ENCODE measurements at regions not wholly inside any gene's neighbourhood (a gene's known extent, or its start where the extent isn't known, plus 50 kb on each side); places are given as distances from the start of the nearest gene placed in this dataset.

GRCh38 chr4:115945026-115945425 lies 831.6 kb upstream of the NDST4 start:
- Mint-ChIP-seq H3K4me1 (ENCODE audit: low read depth) (no peaks in the 10 kb centered on the region), H3K27me3 (no peaks in the 10 kb centered on the region), H3K27ac (no peak overlapping the region), H3K9me3 (peaks cover under 1% of the 10 kb centered on the region), H3K36me3 (ENCODE audit: low read depth) (no peaks in the 10 kb centered on the region), H3K4me3 (no peak overlapping the region)
- H3K9me3 ChIP-seq (ENCODE audit: control insufficient read depth in 1 of 2, insufficient read depth in 1 of 2, low read length in 2 of 2), result no peaks in the 10 kb centered on the region
- intact Hi-C loops (cut with DNase I, micrococcal nuclease), result no loop called here
- H3K27me3 ChIP-seq (ENCODE audit: control insufficient read depth in 1 of 2, insufficient read depth in 2 of 2, low read length in 2 of 2), result no peaks in the 10 kb centered on the region
- ATAC-seq (ENCODE audit: poor library complexity) (no peak), DNase-seq (no peak)
- ChIA-PET CTCF (no interaction called here), POLR2A (no interaction called here)
- no peak overlapping the region for H3K27ac ChIP-seq (ENCODE audit: low read depth in 1 of 2, low read length in 2 of 2)
- TF ChIP-seq, protein P1, sequence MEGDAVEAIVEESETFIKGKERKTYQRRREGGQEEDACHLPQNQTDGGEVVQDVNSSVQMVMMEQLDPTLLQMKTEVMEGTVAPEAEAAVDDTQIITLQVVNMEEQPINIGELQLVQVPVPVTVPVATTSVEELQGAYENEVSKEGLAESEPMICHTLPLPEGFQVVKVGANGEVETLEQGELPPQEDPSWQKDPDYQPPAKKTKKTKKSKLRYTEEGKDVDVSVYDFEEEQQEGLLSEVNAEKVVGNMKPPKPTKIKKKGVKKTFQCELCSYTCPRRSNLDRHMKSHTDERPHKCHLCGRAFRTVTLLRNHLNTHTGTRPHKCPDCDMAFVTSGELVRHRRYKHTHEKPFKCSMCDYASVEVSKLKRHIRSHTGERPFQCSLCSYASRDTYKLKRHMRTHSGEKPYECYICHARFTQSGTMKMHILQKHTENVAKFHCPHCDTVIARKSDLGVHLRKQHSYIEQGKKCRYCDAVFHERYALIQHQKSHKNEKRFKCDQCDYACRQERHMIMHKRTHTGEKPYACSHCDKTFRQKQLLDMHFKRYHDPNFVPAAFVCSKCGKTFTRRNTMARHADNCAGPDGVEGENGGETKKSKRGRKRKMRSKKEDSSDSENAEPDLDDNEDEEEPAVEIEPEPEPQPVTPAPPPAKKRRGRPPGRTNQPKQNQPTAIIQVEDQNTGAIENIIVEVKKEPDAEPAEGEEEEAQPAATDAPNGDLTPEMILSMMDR (IDR thresholded peaks at IDR 0.05), result no peak
- H3K4me1 ChIP-seq (ENCODE audit: insufficient read depth, low read length), result no peaks in the 10 kb centered on the region
- no peak overlapping the region for H3K4me3 ChIP-seq (ENCODE audit: low read length)
- H3K36me3 ChIP-seq (ENCODE audit: insufficient read depth, low read length), result no peaks in the 10 kb centered on the region

DNA sequence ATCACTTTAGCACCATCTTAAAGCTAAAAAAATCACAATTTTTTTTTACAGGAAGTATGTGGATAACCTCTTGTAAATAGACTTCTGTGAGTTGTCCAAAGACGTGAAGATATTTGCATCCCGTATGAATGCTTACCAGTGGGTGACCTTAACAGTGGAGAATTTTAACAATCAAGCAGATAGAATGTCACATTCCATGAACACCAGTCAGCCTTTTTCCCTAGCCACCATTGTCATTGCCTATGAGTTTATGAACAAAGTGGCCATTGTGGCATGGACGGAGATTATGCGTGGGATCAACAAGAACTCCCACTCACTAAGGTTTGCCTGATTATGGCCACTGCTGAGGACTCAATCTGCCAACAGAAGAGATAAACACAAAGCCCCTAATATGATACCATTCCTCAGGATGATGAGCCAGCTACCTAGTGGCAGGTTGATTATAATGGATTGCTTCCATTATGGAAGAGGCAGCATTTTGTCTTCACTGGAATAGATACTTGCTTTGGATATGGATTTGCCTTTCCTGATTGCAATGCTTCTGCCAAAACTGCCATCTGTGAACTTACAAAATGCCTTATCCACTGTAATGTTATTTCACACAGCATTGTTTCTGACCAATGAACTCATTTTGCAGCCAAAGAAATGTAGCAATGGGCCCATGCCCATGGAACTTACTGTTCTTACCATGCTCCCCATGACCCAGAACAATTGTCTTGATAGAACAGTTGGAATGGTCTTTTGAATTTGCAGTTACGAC lies 830.9 kb upstream of the NDST4 start:
- no peak overlapping the region for H3K4me3 Mint-ChIP-seq

DNA sequence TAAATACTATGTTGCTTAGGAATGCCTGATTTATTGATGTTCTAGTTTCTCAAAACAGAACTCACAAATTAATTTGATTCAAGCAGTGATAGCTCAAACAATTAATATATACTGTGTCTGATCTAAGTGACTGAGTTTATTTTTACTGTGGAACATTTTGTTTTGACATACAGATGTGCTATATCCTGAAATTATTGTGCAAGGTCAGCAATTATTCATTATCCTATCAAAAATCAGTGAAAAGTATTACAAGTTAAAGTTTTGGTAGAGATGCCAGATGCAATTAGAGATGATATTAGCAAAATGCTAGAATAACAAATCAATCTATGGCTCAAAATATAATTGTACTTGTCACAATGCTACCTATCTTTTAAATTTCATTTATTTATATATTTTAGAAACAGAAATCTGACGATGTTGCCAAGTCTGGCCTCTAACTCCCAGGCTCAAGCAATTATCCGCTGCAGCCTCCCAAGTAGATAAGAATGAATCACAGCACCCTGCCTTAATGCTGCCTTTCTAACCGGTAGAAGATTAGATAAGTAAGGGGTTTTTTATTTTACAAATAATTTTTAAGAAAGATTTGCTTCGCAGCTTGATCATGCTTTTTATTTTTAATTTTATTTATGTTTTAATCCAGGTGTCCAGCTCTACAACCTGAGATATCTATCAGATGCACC lies 825.5 kb upstream of the NDST4 start:
- Histone ChIP-seq H3K4me3 (ENCODE audit: low read length) (no peak overlapping the region), H3K27me3 (ENCODE audit: control insufficient read depth in 1 of 2, insufficient read depth in 2 of 2, low read length in 2 of 2) (no peaks in the 10 kb centered on the region), H3K9me3 (ENCODE audit: control insufficient read depth in 1 of 2, insufficient read depth in 1 of 2, low read length in 2 of 2) (no peaks in the 10 kb centered on the region), H3K36me3 (ENCODE audit: insufficient read depth, low read length) (no peaks in the 10 kb centered on the region), H3K27ac (ENCODE audit: low read depth in 1 of 2, low read length in 2 of 2) (no peak overlapping the region), H3K4me1 (ENCODE audit: insufficient read depth, low read length) (no peaks in the 10 kb centered on the region)
- Mint-ChIP-seq H3K27me3 (no peaks in the 10 kb centered on the region), H3K36me3 (ENCODE audit: low read depth) (no peaks in the 10 kb centered on the region), H3K4me3 (no peak overlapping the region), H3K9me3 (no peaks in the 10 kb centered on the region), H3K27ac (no peak overlapping the region), H3K4me1 (ENCODE audit: low read depth) (no peaks in the 10 kb centered on the region)
- CTCF ChIA-PET, result no interaction called here
- POLR2A ChIA-PET, result no interaction called here
- ATAC-seq (ENCODE audit: poor library complexity) (no peak), DNase-seq (no peak)
- intact Hi-C loops (cut with DNase I, micrococcal nuclease), result no loop called here
- TF ChIP-seq, protein P1 (IDR thresholded peaks at IDR 0.05), result no peak

More for the DNA sequence above, 830.9 kb upstream of the NDST4 start:
- Mint-ChIP-seq H3K27ac (no peak overlapping the region), H3K27me3 (no peaks in the 10 kb centered on the region), H3K9me3 (no peaks in the 10 kb centered on the region), H3K36me3 (ENCODE audit: low read depth) (no peaks in the 10 kb centered on the region), H3K4me1 (ENCODE audit: low read depth) (no peaks in the 10 kb centered on the region)
- H3K4me1 ChIP-seq (ENCODE audit: insufficient read depth, low read length), result no peaks in the 10 kb centered on the region
- TF ChIP-seq, protein P1 (IDR thresholded peaks at IDR 0.05), result no peak
- no peak for DNase-seq
- ChIA-PET POLR2A (no interaction called here), CTCF (no interaction called here)
- H3K9me3 ChIP-seq (ENCODE audit: control insufficient read depth in 1 of 2, insufficient read depth in 1 of 2, low read length in 2 of 2), result no peaks in the 10 kb centered on the region
- H3K4me3 ChIP-seq (ENCODE audit: low read length), result no peak overlapping the region
- H3K27ac ChIP-seq (ENCODE audit: low read depth in 1 of 2, low read length in 2 of 2), result no peak overlapping the region
- H3K27me3 ChIP-seq (ENCODE audit: control insufficient read depth in 1 of 2, insufficient read depth in 2 of 2, low read length in 2 of 2), result no peaks in the 10 kb centered on the region
- intact Hi-C loops (cut with DNase I, micrococcal nuclease), result no loop called here
- H3K36me3 ChIP-seq (ENCODE audit: insufficient read depth, low read length), result no peaks in the 10 kb centered on the region
- no peak for ATAC-seq (ENCODE audit: poor library complexity)
